VCaP (cell line): ENCODE measurements at regions not wholly inside any gene's neighbourhood (a gene's known extent, or its start where the extent isn't known, plus 50 kb on each side); places are given as distances from the start of the nearest gene placed in this dataset.

Source experiments
- H3K27ac ChIP-seq: fragments of 450-650 bp; 2 replicates; pipeline ENCODE4 v1.5.1; 2017
- TF ChIP-seq, protein P1 (sequence below): fragments of 450-650 bp; conservative IDR thresholded peaks from 2 replicates; pipeline ENCODE4 v1.5.1; 2017; ENCODE audit warnings: mild to moderate bottlenecking, moderate library complexity

DNA sequence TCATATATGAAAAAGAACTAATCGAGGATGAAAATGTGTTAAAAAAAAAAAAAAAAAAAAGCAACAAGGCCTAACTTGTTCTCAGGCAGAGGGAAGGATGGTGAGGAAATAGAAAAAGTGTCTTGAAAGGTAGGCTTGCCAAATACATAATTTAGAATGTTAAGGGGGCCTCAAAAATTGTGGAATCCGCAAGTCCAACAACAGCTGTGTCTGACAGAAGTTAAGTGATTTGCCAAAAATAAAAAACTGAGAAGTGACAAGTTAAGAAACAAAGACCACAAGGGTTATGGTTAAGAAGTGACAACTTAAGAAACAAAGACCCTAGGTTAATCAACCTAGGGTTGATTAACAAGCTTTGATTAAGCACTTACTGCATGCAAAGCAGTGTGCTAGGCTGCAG is 110.6 kb downstream of the P2RY1 start:
- TF ChIP-seq, protein P1, sequence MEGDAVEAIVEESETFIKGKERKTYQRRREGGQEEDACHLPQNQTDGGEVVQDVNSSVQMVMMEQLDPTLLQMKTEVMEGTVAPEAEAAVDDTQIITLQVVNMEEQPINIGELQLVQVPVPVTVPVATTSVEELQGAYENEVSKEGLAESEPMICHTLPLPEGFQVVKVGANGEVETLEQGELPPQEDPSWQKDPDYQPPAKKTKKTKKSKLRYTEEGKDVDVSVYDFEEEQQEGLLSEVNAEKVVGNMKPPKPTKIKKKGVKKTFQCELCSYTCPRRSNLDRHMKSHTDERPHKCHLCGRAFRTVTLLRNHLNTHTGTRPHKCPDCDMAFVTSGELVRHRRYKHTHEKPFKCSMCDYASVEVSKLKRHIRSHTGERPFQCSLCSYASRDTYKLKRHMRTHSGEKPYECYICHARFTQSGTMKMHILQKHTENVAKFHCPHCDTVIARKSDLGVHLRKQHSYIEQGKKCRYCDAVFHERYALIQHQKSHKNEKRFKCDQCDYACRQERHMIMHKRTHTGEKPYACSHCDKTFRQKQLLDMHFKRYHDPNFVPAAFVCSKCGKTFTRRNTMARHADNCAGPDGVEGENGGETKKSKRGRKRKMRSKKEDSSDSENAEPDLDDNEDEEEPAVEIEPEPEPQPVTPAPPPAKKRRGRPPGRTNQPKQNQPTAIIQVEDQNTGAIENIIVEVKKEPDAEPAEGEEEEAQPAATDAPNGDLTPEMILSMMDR, result no peak
- H3K27ac ChIP-seq, result no peak overlapping the region

DNA sequence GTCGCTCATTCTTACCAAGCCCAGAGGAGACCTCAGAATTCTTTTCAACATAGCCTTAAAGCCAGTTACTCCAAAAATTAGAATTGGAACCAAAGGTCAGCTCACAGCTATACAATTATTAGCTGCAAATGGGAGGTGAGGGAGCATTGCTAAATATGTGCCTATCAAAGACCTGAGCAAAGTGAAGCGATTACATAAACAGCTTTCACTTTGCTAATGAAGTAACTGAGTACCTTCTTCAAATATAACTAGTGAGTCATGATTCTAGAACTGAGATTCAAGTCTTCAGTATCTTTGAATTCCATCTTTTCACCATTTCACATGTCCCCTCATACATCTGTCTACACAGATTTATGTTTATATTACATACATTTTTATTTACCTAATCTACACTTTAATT is 122.6 kb downstream of the P2RY1 start:
- TF ChIP-seq, protein P1, result no peak
- H3K27ac ChIP-seq, result no peak overlapping the region

DNA sequence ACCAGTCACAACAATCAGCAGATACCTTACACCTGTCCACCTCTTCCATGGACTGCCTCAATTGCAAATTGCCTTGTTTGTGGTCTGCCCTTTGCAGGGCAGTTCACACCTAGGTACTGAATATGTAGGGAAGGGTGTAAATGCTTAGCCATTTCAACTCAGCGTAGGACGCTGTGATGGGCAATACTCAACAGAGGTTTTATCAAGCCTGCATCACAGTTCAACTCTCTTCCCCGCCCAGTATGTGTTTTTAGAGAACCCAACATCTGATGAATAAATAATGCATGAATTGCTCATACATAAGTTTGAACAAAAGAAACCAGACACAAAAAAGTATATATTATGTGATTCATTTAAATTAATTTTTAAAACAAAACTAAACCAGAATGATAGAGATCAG is 124.4 kb downstream of the P2RY1 start:
- H3K27ac ChIP-seq, result no peak overlapping the region
- TF ChIP-seq, protein P1, result no peak

DNA sequence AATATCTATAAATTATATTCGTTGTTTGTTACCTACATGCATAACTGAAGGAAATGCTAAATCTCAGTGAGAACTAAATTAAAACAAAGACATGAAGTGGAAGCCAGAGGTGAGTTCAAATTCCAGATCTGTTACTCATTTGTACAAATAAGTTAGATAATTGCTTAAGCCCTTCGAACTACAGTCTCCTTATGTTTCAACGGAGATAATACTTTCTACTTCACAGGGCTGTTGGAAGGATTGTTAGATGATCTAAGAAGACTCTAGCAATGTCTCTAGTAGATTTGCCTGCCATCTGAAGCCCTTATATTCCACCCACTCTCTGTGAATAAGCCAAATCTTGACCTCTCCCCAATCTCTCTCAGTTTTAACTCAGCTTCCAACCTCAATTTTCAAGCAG is 125.8 kb downstream of the P2RY1 start:
- H3K27ac ChIP-seq, result peak overlapping the region; percentile 76
- TF ChIP-seq, protein P1, result no peak

DNA sequence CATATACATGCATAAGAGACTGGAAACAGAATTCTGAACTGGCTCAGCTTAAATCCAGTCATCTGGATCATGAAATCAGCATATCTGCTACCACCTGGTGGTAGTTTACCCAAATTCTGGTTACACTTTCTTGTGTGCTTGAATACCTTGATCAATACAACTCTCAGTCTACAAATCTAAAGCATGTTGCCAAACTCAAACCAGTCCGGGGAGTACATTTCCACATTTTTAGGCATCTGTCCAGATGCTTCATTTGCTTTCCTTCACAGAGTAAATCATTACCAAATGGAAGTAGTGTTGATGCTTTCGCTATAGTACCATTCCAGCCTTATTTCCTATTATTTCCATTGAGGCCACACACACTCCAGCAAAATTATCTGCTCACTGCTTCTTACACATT is 126.4 kb downstream of the P2RY1 start:
- peak overlapping the region; percentile 76 for H3K27ac ChIP-seq
- TF ChIP-seq, protein P1, result peak; percentile 76

DNA sequence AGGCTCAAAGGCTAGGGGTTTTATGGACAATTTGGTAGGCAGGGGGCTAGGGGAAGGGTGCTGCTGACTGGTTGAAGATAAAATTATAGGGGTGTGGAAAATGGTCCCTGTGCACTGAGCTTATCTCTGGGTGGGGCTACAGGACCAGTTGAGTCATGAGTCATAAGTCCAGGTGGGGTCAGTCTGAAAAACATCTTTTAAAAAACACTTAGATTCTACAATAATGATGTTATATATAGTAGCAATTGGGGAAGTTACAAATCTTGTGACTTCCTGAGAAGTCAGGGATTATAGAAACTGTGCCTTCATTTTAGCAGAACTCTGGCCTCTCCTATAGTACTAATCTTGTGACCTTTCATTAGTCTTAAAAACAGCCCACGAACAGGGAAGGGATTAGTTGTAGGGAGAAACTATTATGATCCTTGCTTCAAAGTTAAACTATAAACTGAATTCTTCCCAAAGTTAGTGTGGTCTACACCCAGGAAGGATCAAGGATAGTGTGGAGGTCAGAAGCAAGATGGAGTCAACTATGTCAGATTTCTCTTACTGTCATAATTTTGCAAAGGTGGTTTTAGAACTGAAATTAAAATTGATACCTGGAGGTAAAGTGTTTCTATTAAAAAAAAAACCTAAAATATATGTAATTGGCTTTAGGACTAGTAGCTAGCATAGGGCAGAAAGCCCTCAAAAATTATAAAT is 130.1 kb downstream of the P2RY1 start:
- H3K27ac ChIP-seq, result no peak overlapping the region
- TF ChIP-seq, protein P1, result no peak

DNA sequence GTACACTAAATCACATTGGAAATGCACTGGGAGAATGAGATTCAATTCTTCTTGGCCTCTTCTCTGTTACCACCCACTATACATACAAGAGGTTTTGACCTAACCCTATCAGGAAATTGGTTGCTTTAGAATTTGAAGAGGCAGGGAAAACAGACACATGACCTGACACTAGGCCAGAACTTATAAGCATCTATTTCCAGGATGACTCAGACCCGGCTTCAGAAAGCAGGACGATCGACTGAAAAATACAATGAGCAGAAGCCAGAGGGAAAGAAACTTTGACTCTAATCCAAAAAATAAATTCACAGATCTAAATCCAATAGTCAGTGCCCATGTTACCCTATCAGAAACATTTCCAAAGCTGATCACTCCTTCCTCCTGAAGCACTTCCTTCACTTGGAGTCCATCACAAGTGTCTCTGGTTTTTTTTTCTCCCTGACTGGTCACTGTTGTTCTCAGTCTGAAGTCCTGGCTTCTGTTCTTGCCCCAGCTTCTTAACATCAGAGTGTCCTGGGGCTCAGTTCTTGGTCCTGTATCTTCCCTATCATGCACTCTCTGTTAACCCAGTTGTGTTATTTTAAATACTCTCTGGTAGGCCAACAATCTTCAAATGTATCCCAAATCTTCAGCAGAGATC is 133.6 kb downstream of the P2RY1 start:
- TF ChIP-seq, protein P1, result no peak
- H3K27ac ChIP-seq, result no peak overlapping the region
